HG02938 (cell line): ENCODE measurements at regions not wholly inside any gene's neighbourhood (a gene's known extent, or its start where the extent isn't known, plus 50 kb on each side); places are given as distances from the start of the nearest gene placed in this dataset.

Experiments
- ATAC-seq: cut with Tn5 transposase; IDR thresholded peaks from one replicate; pipeline ENCODE4 v1.9.1; 2021; ENCODE audit warnings: mild to moderate bottlenecking, moderate library complexity; ENCODE audit not compliant: unreplicated experiment

GRCh38 chr3:148435534-148435933 lies 262.2 kb upstream of the AGTR1 start:
- no peak for ATAC-seq

- ATAC-seq = peak; percentile 75
Observed at GRCh38 chr3:148439254-148439822, 258.4 kb upstream of the AGTR1 start.

GRCh38 chr3:148441191-148441590 lies 256.5 kb upstream of the AGTR1 start:
- ATAC-seq = no peak

GRCh38 chr3:148450819-148451218 lies 246.9 kb upstream of the AGTR1 start:
- no peak for ATAC-seq

DNA sequence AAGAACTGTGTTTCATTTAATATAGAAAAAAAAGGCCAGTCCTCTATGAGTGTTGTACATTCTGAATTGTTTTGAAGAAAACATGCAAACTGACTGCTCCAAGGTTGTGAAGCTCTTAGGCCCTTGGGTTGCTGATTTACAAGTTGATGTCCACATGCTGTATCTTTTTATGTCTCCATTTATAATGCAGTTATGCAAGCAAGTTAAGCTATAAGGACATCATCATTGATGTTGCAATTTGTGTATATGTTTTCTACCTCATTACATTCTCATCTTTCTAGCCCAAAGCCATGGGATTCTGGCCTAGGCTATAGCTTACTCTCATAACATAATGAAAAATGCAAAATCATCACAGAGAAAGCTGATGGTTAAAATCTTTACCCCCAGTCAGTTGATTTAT lies 245.7 kb upstream of the AGTR1 start:
- no peak for ATAC-seq

DNA sequence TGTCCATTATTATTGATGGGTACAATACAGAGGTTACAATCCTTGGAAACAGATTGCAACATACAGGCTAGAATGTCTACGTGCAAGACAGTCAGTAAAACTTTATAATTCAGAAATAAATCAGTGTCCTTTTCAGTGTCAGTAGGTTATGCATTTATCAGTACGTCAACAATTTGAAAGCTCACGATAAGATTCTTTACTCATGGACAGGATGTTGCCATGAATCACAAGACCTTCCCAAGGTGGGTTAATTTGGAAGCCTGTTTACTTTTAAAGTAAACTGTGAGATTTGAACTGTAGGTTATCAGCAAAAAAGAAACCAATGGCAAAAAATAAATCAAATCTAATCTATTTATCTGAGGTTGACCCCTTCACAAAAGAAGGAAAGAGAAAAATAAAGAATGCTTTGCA lies 243.9 kb upstream of the AGTR1 start:
- ATAC-seq = no peak

- no peak for ATAC-seq
Observed at GRCh38 chr3:148455098-148455497, 242.6 kb upstream of the AGTR1 start.

DNA sequence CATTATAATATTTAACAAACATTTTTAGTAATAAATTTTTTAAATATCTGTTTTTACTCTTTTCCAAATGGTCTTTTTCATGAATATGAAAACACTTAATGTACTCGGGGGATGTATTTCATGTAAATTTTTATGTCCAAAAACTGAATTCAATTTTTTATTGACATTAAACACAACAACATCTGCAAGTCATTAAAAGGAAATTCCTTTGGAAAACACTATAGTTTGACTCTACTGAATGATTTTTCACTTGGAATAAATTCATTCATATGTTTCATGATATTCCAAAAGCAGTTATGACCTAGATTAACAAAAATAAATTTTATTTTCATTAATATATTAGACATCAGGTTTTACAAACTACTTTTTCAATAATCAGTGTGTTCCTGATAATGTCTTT lies 239.8 kb upstream of the AGTR1 start:
- ATAC-seq = no peak

DNA sequence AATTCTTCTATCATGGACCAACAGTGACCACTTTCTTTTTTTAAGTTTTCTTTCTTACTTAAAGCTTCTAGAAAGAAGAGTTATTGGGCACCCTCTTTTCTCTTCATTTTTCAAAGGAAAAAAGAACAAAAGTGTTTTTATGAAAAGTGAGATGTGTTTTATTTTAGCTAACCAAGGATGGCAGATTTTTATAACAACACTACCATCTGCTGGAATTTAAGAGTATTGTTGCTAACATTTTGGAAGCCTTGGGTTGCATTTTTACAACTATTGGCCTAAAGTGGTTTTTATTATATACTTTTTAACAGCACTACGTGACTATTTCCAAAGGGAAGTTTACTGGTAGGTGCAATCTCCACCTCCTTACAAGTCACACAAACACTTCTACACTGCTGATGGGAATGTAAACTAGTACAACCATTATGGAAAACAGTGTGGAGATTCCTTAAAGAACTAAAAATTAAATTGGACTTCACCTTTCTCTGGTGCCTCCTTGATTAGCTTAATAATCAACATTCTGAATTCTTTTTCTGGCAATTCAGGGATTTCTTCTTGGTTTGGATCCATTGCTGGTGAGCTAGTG lies 237.7 kb upstream of the AGTR1 start:
- ATAC-seq = no peak

DNA sequence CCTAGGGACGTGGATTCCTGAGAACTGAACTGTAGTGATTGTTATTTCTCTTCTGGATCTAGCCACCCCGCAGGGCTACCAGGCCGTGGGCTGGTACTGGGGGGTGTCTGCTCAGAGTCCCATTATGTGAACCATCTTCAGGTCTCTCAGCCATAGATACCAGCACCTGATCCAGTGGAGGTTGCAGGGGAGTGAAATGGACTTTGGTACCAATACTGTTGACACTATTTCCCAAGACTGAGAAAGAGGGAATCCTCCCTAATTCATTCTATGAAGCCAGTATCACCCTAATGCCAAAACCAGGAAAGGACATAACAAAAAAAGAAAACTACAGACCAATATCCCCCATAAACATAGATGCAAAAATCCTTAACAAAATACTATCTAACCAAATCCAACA lies 237.0 kb upstream of the AGTR1 start:
- no peak for ATAC-seq

DNA sequence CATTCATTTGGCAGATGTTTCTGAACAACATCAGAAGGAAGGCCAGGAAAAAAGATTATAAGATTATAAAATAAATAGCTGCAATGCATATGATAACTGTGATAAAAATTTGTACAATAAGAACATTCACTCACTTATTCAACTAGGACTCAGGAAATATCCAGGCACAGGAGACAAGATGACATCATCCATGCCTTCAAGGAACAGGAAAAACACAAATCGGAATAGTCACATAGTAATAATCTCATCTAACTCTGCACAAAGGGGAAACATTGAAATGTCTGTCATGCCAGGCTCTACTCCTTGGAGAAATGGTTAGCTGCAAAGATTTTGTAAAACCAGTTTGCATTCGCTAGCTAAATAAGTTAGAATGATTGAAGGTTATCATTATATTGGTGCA lies 233.5 kb upstream of the AGTR1 start:
- no peak for ATAC-seq

DNA sequence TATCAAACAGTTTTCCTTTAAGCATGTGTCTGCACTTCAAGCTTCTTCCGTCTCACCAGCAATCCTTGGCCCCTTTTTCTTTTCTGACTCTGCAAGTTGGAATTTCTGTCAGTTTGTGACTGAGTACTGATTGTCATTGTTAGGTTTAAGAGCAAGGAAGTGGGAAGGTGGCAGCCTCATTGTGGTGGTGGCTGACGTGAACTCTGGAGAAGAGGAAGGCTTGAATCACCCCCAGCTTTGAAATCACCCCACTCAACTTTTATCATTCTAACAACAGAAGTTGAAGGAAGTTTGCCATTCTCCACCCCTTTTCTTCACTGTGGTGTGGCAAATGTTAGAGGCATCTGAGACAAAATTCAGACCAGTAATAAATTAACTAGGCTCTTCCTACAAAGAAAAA lies 231.6 kb upstream of the AGTR1 start:
- no peak for ATAC-seq

- ATAC-seq = no peak
Observed at GRCh38 chr3:148466980-148467740, 230.5 kb upstream of the AGTR1 start.

- ATAC-seq = no peak
Observed at GRCh38 chr3:148477375-148477774, 220.3 kb upstream of the AGTR1 start.

DNA sequence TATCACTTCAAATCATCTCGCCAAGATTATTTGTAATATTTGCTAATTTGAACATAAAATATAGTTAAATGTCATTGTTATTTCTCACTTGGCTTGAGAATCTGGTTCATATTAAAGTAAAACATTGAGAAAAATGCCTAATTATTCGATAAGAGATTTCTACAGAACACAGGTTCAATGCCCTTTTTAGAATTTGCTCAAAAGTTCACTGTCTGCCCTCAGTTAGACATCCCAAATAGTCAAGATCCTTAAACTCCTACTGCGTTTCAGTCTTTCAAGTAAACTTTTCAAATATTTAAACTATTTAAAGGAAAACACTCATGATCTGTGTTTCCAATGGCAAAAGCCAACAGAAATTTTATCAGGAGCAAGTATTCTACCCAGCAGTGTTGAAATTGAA lies 204.1 kb upstream of the AGTR1 start:
- no peak for ATAC-seq

GRCh38 chr3:148494451-148494850 lies 203.3 kb upstream of the AGTR1 start:
- ATAC-seq = no peak

- no peak for ATAC-seq
Observed at GRCh38 chr3:148500881-148501280, 196.8 kb upstream of the AGTR1 start.

DNA sequence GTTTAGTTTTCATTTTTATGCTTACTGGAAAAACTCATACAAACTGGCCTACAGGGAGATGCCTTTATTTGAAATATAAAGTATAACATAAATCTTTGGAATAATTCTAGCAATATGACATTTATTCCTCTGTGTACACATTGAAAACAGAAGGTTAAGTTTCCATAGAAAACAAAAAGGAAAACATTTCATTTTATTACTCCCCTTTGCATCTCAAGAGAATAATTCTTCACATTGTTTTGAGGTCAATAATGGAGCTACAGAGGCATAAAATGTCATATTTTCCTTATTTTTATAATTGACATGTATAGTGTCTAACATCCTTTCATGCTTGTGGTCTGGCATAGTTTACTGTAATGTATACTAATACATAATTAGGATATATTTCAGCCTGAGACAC lies 187.6 kb upstream of the AGTR1 start:
- ATAC-seq = no peak

GRCh38 chr3:148510561-148510960 lies 187.1 kb upstream of the AGTR1 start:
- no peak for ATAC-seq

GRCh38 chr3:148512648-148513047 lies 185.1 kb upstream of the AGTR1 start:
- no peak for ATAC-seq

DNA sequence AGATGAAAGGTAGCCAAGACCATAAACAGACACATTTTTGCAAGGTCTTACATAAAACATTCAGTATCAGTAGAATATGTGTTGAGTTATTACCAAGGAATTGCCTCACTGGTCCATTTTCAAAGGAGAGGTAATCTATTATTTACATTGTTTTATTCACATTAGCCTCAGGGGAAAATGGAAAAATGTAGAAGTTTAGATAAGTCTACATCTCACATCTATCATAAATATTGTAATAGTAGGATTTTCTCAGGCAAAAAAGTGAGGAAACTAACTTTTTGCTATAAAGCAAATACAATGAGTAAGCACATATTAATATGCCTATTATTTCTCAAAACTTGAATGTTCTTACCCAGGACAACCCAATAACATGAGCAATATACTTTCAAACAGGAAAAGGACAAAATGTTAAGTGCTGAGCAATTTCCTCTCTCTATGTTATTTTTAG lies 184.6 kb upstream of the AGTR1 start:
- no peak for ATAC-seq

DNA sequence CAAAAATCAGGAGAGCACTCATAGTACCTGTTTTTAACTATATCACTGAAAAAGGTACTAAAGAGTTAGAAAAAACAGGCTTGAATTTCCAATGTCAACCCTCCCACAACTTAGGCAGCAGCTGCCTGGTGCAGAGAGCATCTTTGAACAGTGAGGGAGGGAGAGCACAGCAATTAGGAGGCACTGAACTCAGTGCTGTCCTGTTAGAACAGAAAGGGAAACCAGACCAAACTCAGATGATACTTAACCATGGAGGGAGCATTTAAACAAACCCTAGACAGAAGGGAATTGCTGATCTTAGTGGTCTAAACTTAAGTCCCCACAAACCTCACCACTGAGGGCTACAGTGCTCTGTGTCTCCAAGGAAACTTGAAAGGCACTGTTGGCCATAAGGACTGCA lies 179.2 kb upstream of the AGTR1 start:
- ATAC-seq = no peak
